NT2/D1 (cell line): ENCODE measurements at regions not wholly inside any gene's neighbourhood (a gene's known extent, or its start where the extent isn't known, plus 50 kb on each side); places are given as distances from the start of the nearest gene placed in this dataset.

ENCODE experiments used
- DNase-seq: peaks from one replicate; pipeline ENCODE4 v3.0.0-alpha.2; 2011; ENCODE audit warnings: low read depth, low spot score
- H3K27me3 ChIP-seq: 2 replicates; pipeline ENCODE4 v1.6.0; 2011; ENCODE audit warnings: mild to moderate bottlenecking; ENCODE audit not compliant: insufficient read length, insufficient read depth
- H3K36me3 ChIP-seq: 2 replicates; pipeline ENCODE4 v1.6.1; 2011; ENCODE audit warnings: mild to moderate bottlenecking, low read length, mixed read lengths; ENCODE audit not compliant: insufficient read depth, insufficient read length
- H3K4me1 ChIP-seq: 2 replicates; pipeline ENCODE4 v1.5.1; 2011; ENCODE audit not compliant: insufficient read depth, insufficient read length
- H3K4me3 ChIP-seq: 2 replicates; pipeline ENCODE4 v1.5.1; 2011; ENCODE audit warnings: low read depth; ENCODE audit not compliant: insufficient read length
- H3K9ac ChIP-seq: 2 replicates; pipeline ENCODE4 v1.6.0; 2011; ENCODE audit warnings: low read depth; ENCODE audit not compliant: insufficient read length
- H3K9me3 ChIP-seq: 2 replicates; pipeline ENCODE4 v1.5.1; 2011; ENCODE audit warnings: mild to moderate bottlenecking, low read length; ENCODE audit not compliant: insufficient read depth
- SUZ12 ChIP-seq: IDR thresholded peaks from 2 replicates; pipeline ENCODE4 v1.6.1; 2011; ENCODE audit not compliant: insufficient read length, insufficient read depth; ENCODE audit errors: extremely low read depth
- YY1 ChIP-seq: IDR thresholded peaks from 2 replicates; pipeline ENCODE4 v1.6.1; 2011; ENCODE audit not compliant: insufficient read length, insufficient read depth
- ZNF274 ChIP-seq: IDR thresholded peaks from 2 replicates; pipeline ENCODE4 v1.6.1; 2011; ENCODE audit warnings: mild to moderate bottlenecking, low read depth, low read length

DNA sequence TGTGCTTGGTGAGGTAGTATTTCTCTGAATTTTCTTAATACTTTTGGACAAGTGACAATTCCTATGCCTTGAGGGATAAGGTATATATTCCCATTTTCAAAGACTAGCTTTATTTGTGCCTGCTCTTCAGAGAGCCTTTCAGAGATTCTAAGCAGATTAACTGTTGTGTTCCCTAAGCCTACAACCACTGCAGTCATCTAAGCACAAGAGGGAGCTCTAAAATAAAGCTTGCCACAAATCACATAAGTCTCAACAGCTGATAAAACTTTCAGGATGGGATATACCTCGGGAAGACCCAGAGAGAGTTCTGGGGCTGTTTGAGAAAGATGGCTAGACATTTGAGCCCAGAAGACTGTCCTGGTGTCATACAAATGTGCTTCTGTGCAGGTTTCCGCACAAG is 157.3 kb downstream of the CYLC2 start:
- Histone ChIP-seq H3K9me3 (no peaks in the 10 kb centered on the region), H3K36me3 (no peaks in the 10 kb centered on the region), H3K9ac (no peak overlapping the region), H3K27me3 (no peaks in the 10 kb centered on the region), H3K4me3 (no peak overlapping the region), H3K4me1 (no peaks in the 10 kb centered on the region)
- TF ChIP-seq ZNF274 (no peak), SUZ12 (no peak), YY1 (no peak)
- DNase-seq = no peak

DNA sequence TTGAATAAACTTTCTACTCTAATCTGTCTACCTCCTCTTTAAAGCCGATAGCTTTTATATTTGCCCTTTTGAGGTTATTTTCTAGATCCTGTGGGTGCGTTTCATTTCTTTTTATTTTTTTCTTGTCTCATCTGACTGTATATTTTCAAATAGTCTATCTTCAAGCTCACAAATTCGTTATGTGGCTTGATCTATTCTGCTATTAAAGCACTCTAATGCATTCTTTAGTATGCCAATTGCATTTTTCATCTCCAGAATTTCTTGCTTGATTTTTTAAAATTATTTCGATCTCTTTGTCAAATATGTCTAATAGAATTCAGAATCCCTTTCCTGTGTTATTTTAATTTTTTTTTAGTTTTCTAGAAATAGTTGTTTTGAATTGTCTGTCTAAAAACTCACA is 172.4 kb downstream of the CYLC2 start:
- H3K27me3 ChIP-seq = no peaks in the 10 kb centered on the region
- H3K4me3 ChIP-seq = no peak overlapping the region
- no peaks in the 10 kb centered on the region for H3K36me3 ChIP-seq
- TF ChIP-seq SUZ12 = no peak
- no peak for TF ChIP-seq YY1
- no peak for TF ChIP-seq ZNF274
- H3K9me3 ChIP-seq = no peaks in the 10 kb centered on the region
- no peak overlapping the region for H3K9ac ChIP-seq
- H3K4me1 ChIP-seq = no peaks in the 10 kb centered on the region
- no peak for DNase-seq

DNA sequence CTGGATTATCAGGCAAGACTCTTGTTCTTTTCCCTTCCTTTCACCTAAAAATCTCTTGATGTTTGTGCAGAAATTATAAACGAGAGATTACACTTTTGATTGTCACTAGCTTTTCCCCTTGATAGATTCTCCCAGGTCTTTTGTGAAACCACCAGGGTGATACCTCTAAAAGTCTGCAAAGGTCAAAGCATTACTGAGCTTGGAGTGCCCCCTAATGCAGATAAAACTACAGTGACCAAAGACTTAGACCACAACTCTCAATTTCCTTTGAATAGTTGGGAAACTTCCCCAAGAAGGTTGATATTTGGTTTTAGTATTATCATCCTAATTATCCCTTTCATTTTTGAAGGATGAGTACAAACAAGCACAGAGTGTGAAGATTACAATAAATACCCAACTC is 173.1 kb downstream of the CYLC2 start:
- Histone ChIP-seq H3K36me3 (no peaks in the 10 kb centered on the region), H3K9ac (no peak overlapping the region), H3K9me3 (no peaks in the 10 kb centered on the region), H3K4me3 (no peak overlapping the region), H3K27me3 (no peaks in the 10 kb centered on the region), H3K4me1 (no peaks in the 10 kb centered on the region)
- DNase-seq = no peak
- TF ChIP-seq ZNF274 (no peak), SUZ12 (no peak)

DNA sequence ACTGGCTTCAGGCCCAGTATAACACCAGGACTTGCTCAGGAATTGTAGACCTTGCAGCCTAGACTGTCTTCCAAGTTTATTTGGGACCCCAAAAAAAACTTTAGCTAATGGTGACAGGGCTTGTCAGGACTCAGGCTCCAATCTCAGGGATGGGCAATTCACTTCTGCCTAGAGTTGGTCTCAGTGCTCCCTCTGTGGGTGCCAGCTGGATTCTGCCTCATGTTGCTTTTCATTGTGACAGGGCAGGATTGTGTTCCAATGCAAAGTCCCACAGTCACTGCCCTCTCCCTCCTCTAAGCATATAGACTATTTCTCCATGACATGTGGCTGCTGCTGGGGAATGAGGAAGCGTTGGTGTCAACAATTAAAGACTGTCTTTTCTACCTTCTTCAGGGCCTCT is 174.7 kb downstream of the CYLC2 start:
- DNase-seq = no peak
- Histone ChIP-seq H3K4me3 (no peak overlapping the region), H3K9ac (no peak overlapping the region), H3K4me1 (no peaks in the 10 kb centered on the region), H3K36me3 (no peaks in the 10 kb centered on the region), H3K27me3 (no peaks in the 10 kb centered on the region), H3K9me3 (no peaks in the 10 kb centered on the region)
- no peak for TF ChIP-seq ZNF274
- no peak for TF ChIP-seq SUZ12
- no peak for TF ChIP-seq YY1

DNA sequence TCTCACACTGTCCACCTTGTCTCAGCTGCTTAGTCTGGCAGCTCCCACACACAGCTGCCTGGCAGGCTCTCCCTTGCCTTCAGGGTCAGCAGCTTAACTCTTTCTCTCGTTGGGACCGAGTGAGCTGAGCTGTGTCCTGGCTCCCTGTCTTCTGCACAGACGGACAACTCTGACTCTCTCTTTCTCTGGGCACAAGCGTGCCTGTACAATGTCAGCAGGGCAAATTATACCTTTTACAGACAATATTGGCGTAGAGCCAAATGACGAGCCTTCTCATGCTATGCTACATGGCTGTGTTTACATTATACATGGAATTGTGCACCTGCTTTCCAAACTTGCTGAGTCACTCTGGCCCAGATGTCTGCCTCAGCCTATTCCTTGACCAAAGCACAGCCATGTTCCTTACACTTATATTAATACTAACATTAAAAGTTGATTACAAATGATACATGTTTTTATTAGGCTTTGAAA is 188.6 kb downstream of the CYLC2 start:
- Histone ChIP-seq H3K4me1 (no peaks in the 10 kb centered on the region), H3K9me3 (peaks cover 10% of the 10 kb centered on the region; the same call in 1 of the 2 replicates), H3K36me3 (no peaks in the 10 kb centered on the region), H3K4me3 (no peak overlapping the region), H3K27me3 (no peaks in the 10 kb centered on the region), H3K9ac (no peak overlapping the region)
- TF ChIP-seq ZNF274 (no peak), YY1 (no peak), SUZ12 (no peak)
- no peak for DNase-seq

DNA sequence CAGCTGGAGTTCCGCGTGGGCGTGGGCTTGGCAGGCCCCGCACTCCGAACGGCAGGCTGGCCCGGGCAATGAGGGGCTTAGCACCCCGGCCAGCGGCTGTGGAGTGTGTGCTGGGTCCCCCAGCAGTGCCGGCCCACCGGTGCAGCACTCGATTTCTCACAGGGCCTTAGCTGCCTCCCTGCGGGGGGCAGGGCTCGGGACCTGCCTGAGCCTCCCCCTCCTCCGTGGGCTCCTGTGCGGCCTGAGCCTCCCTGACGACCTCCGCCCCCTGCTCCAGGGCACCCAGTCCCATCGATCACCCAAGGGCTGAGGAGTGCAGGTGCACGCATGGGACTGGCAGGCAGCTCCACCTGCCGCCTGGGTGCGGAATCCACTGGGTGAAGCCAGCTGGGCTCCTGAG is 191.8 kb downstream of the CYLC2 start:
- Histone ChIP-seq H3K36me3 (no peaks in the 10 kb centered on the region), H3K4me3 (no peak overlapping the region), H3K9me3 (peaks cover 10% of the 10 kb centered on the region; the same call in 1 of the 2 replicates), H3K9ac (no peak overlapping the region), H3K4me1 (no peaks in the 10 kb centered on the region), H3K27me3 (no peaks in the 10 kb centered on the region)
- TF ChIP-seq ZNF274 (no peak), YY1 (no peak), SUZ12 (no peak)
- no peak for DNase-seq

DNA sequence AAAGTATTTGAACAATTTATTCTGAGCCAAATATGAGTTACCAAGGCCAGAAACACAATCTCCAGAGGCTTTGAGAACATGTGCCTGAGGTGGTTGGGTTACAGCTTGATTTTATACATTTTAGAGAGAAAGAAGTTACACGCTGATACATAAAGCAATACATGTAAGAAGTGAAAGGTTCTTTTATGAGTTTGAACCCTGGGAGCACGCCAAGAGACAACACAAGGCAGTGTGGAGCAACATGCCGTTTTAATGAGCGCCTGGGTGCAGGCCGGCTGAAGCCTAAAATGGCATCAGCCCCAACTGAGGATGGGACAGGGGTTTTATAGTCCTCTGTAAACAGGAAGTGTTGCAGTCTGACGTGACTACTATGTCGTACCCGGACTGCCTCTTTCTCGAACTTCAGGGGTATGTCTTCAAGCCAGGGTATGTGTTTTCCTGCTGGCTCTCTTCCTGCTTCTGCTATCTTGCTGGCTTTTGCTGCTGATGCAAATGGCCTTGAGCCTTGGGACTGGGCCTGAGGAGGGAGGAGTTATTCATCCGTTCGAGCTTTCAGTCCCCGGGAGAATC is 193.7 kb downstream of the CYLC2 start:
- DNase-seq = no peak
- H3K9me3 ChIP-seq = peaks cover 10% of the 10 kb centered on the region; the same call in 1 of the 2 replicates
- no peaks in the 10 kb centered on the region for H3K4me1 ChIP-seq
- no peak overlapping the region for H3K9ac ChIP-seq
- TF ChIP-seq YY1 (no peak), SUZ12 (no peak), ZNF274 (no peak)
- no peaks in the 10 kb centered on the region for H3K27me3 ChIP-seq
- no peaks in the 10 kb centered on the region for H3K36me3 ChIP-seq
- no peak overlapping the region for H3K4me3 ChIP-seq

DNA sequence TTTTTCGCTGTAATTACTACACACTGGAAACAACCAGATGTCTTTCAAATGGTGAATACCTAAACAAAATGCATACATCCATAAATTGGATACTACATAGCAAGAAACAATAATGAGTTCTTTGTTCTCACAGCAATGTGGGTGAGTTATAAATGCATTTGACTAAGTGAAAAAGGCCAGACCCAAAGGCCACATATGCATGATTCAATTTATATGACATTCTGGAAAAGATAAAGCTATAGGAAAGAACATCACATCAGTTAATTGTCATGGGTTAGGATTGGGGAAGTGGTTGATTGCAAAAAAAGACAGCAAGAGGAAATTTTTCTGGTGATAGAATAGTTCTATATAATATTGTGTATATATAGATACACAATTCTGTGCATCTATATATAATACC is 198.9 kb downstream of the CYLC2 start:
- H3K4me1 ChIP-seq = no peaks in the 10 kb centered on the region
- TF ChIP-seq ZNF274 (no peak), SUZ12 (no peak), YY1 (no peak)
- no peak for DNase-seq
- no peak overlapping the region for H3K4me3 ChIP-seq
- H3K27me3 ChIP-seq = no peaks in the 10 kb centered on the region
- H3K9me3 ChIP-seq = no peaks in the 10 kb centered on the region
- H3K36me3 ChIP-seq = no peaks in the 10 kb centered on the region
- no peak overlapping the region for H3K9ac ChIP-seq
